ENCODE measurements at regions not wholly inside any gene's neighbourhood (a gene's known extent, or its start where the extent isn't known, plus 50 kb on each side); places are given as distances from the start of the nearest gene placed in this dataset.

GRCh38 chr4:17286752-17287460 lies 225.0 kb downstream of the QDPR start:
- intact Hi-C loops (cut with micrococcal nuclease; ENCODE audit: unreplicated experiment) = no loop called here
- Mint-ChIP-seq H3K4me1 (ENCODE audit: low read depth, unreplicated experiment) (no peaks in the 10 kb centered on the region), H3K27ac (ENCODE audit: unreplicated experiment) (no peak overlapping the region), H3K4me3 (ENCODE audit: low read depth, unreplicated experiment) (no peak overlapping the region), H3K9me3 (ENCODE audit: low read depth, unreplicated experiment) (no peaks in the 10 kb centered on the region), H3K27me3 (ENCODE audit: unreplicated experiment) (peaks cover 13% of the 10 kb centered on the region), H3K36me3 (ENCODE audit: insufficient read depth, unreplicated experiment) (no peaks in the 10 kb centered on the region)
- no peak for DNase-seq
- no TSS peak for BruUV-seq (replicated peaks)
- CTCF ChIA-PET = no interaction called here
- TF ChIP-seq, protein P1, sequence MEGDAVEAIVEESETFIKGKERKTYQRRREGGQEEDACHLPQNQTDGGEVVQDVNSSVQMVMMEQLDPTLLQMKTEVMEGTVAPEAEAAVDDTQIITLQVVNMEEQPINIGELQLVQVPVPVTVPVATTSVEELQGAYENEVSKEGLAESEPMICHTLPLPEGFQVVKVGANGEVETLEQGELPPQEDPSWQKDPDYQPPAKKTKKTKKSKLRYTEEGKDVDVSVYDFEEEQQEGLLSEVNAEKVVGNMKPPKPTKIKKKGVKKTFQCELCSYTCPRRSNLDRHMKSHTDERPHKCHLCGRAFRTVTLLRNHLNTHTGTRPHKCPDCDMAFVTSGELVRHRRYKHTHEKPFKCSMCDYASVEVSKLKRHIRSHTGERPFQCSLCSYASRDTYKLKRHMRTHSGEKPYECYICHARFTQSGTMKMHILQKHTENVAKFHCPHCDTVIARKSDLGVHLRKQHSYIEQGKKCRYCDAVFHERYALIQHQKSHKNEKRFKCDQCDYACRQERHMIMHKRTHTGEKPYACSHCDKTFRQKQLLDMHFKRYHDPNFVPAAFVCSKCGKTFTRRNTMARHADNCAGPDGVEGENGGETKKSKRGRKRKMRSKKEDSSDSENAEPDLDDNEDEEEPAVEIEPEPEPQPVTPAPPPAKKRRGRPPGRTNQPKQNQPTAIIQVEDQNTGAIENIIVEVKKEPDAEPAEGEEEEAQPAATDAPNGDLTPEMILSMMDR (IDR thresholded peaks at IDR 0.05; ENCODE audit: unreplicated experiment) = no peak

GRCh38 chr4:17285747-17286146 lies 226.1 kb downstream of the QDPR start:
- Mint-ChIP-seq H3K4me1 (ENCODE audit: low read depth, unreplicated experiment) (no peaks in the 10 kb centered on the region), H3K9me3 (ENCODE audit: low read depth, unreplicated experiment) (no peaks in the 10 kb centered on the region), H3K27ac (ENCODE audit: unreplicated experiment) (no peak overlapping the region)

GRCh38 chr4:17284323-17285175 lies 227.3 kb downstream of the QDPR start:
- no TSS peak for BruUV-seq (replicated peaks)
- CTCF ChIA-PET = no interaction called here
- Mint-ChIP-seq H3K4me3 (ENCODE audit: low read depth, unreplicated experiment) (no peak overlapping the region), H3K27me3 (ENCODE audit: unreplicated experiment) (peaks cover 13% of the 10 kb centered on the region), H3K9me3 (ENCODE audit: low read depth, unreplicated experiment) (no peaks in the 10 kb centered on the region), H3K4me1 (ENCODE audit: low read depth, unreplicated experiment) (no peaks in the 10 kb centered on the region), H3K27ac (ENCODE audit: unreplicated experiment) (no peak overlapping the region), H3K36me3 (ENCODE audit: insufficient read depth, unreplicated experiment) (no peaks in the 10 kb centered on the region)
- DNase-seq = no peak
- intact Hi-C loops (cut with micrococcal nuclease; ENCODE audit: unreplicated experiment) = no loop called here
- TF ChIP-seq, protein P1 (IDR thresholded peaks at IDR 0.05; ENCODE audit: unreplicated experiment) = no peak

More at GRCh38 chr4:17285747-17286146, 226.1 kb downstream of the QDPR start:
- H3K4me3 Mint-ChIP-seq (ENCODE audit: low read depth, unreplicated experiment) = no peak overlapping the region
- intact Hi-C loops (cut with micrococcal nuclease; ENCODE audit: unreplicated experiment) = no loop called here
- DNase-seq = no peak
- TF ChIP-seq, protein P1 (IDR thresholded peaks at IDR 0.05; ENCODE audit: unreplicated experiment) = no peak
- no TSS peak for BruUV-seq (replicated peaks)
- peaks cover 13% of the 10 kb centered on the region for H3K27me3 Mint-ChIP-seq (ENCODE audit: unreplicated experiment)
- CTCF ChIA-PET = no interaction called here
- H3K36me3 Mint-ChIP-seq (ENCODE audit: insufficient read depth, unreplicated experiment) = no peaks in the 10 kb centered on the region

- Mint-ChIP-seq H3K4me1 (ENCODE audit: low read depth, unreplicated experiment) (no peaks in the 10 kb centered on the region), H3K4me3 (ENCODE audit: low read depth, unreplicated experiment) (no peak overlapping the region), H3K9me3 (ENCODE audit: low read depth, unreplicated experiment) (no peaks in the 10 kb centered on the region), H3K36me3 (ENCODE audit: insufficient read depth, unreplicated experiment) (no peaks in the 10 kb centered on the region), H3K27ac (ENCODE audit: unreplicated experiment) (no peak overlapping the region), H3K27me3 (ENCODE audit: unreplicated experiment) (peaks cover 13% of the 10 kb centered on the region)
- BruUV-seq (replicated peaks) = no TSS peak
- intact Hi-C loops (cut with micrococcal nuclease; ENCODE audit: unreplicated experiment) = no loop called here
- TF ChIP-seq, protein P1 (IDR thresholded peaks at IDR 0.05; ENCODE audit: unreplicated experiment) = no peak
- no peak for DNase-seq
- CTCF ChIA-PET = no interaction called here
Observed at GRCh38 chr4:17283832-17284231, 228.1 kb downstream of the QDPR start.
